ENCODE measurements at regions not wholly inside any gene's neighbourhood (a gene's known extent, or its start where the extent isn't known, plus 50 kb on each side); places are given as distances from the start of the nearest gene placed in this dataset.

- no peak for TF ChIP-seq AFF4 (CRISPR knock-in tag; IDR thresholded peaks at IDR 0.05)
- no peak for TF ChIP-seq ZNF564 (CRISPR knock-in tag; IDR thresholded peaks at IDR 0.05)
- no peak for TF ChIP-seq GTF3A (CRISPR knock-in tag; conservative IDR thresholded peaks at IDR 0.05)
- no peak for TF ChIP-seq MEIS1 (CRISPR knock-in tag; IDR thresholded peaks at IDR 0.05; ENCODE audit: borderline replicate concordance)
- TF ChIP-seq ZNF772 (CRISPR knock-in tag; IDR thresholded peaks at IDR 0.05): no peak
- no peak for TF ChIP-seq NCOA1 (CRISPR knock-in tag; IDR thresholded peaks at IDR 0.05)
- TF ChIP-seq ATF5 (CRISPR knock-in tag; IDR thresholded peaks at IDR 0.05; ENCODE audit: low read depth): no peak
- TF ChIP-seq HMGXB4 (CRISPR knock-in tag; IDR thresholded peaks at IDR 0.05; ENCODE audit: borderline replicate concordance in 1 of 2, low read depth in 1 of 2): no peak; a peak in 1 of 4 replicates
- no peak; the same call in none of the 2 replicates for TF ChIP-seq TBX2 (CRISPR knock-in tag; IDR thresholded peaks at IDR 0.05; ENCODE audit: borderline replicate concordance)
- no peak for TF ChIP-seq ATAD3A (CRISPR knock-in tag; IDR thresholded peaks at IDR 0.05)
- TF ChIP-seq ZNF335 (CRISPR knock-in tag; IDR thresholded peaks at IDR 0.05): no peak; the same call in 1 of the 2 replicates
- no peak for TF ChIP-seq PCBP1 (IDR thresholded peaks at IDR 0.05; ENCODE audit: borderline replicate concordance, low read depth, low read length)
- TF ChIP-seq CENPT (CRISPR knock-in tag; IDR thresholded peaks at IDR 0.05; ENCODE audit: low read depth): 0 out of 2 replicates have a peak, but pooled peaks have one; percentile 65
- TF ChIP-seq KDM2A (CRISPR knock-in tag; IDR thresholded peaks at IDR 0.05; ENCODE audit: borderline replicate concordance, low read depth): peak; percentile 59
- no peak for TF ChIP-seq ZNF556 (CRISPR knock-in tag; IDR thresholded peaks at IDR 0.05; ENCODE audit: borderline replicate concordance)
- TF ChIP-seq IKZF5 (CRISPR knock-in tag; IDR thresholded peaks at IDR 0.05): peak; percentile 65
- TF ChIP-seq TRIM24 (CRISPR knock-in tag; IDR thresholded peaks at IDR 0.05): no peak
Observed at GRCh38 chr16:85167589-85168537, 55.6 kb upstream of the CIBAR2 start (continued).
